DOHH2 (cell line): ENCODE measurements at regions not wholly inside any gene's neighbourhood (a gene's known extent, or its start where the extent isn't known, plus 50 kb on each side); places are given as distances from the start of the nearest gene placed in this dataset.

Source experiments
- CTCF ChIP-seq: fragments of 200-600 bp; sonication (generic); IDR thresholded peaks from one replicate; pipeline ENCODE4 v1.5.1; 2014; ENCODE audit warnings: antibody characterized with exemption, mild to moderate bottlenecking, low read depth, low read length; ENCODE audit not compliant: poor library complexity, severe bottlenecking
- EZH2phosphoT487 ChIP-seq: fragments of 200-600 bp; sonication (generic); IDR thresholded peaks from 2 replicates; pipeline ENCODE4 v1.6.1; 2017; ENCODE audit warnings: borderline replicate concordance, mild to moderate bottlenecking, antibody characterized with exemption, low read length, moderate library complexity, mixed read lengths

GRCh38 chrX:40170830-40171512, 73.2 kb upstream of the BCOR start:
- no peak for TF ChIP-seq CTCF
- no peak for TF ChIP-seq EZH2phosphoT487
